ENCODE measurements at regions not wholly inside any gene's neighbourhood (a gene's known extent, or its start where the extent isn't known, plus 50 kb on each side); places are given as distances from the start of the nearest gene placed in this dataset.

GRCh38 chr18:71754246-71754645 is 789.9 kb downstream of the CBLN2 start:
- DNase-seq (ENCODE audit: low spot score): no peak

- no peak for DNase-seq (ENCODE audit: low spot score)
These were observed 800.5 kb downstream of the CBLN2 start for GRCh38 chr18:71743634-71744033.

GRCh38 chr18:71729611-71730010 is 814.5 kb downstream of the CBLN2 start:
- no peak for DNase-seq (ENCODE audit: low spot score)

- DNase-seq (ENCODE audit: low spot score): no peak
These were observed 816.2 kb downstream of the CBLN2 start for GRCh38 chr18:71727909-71728308.

- no peak for DNase-seq (ENCODE audit: low spot score)
These were observed 818.9 kb downstream of the CBLN2 start for GRCh38 chr18:71725256-71725655.

GRCh38 chr18:71707985-71708500 is 836.1 kb downstream of the CBLN2 start:
- no peak for DNase-seq (ENCODE audit: low spot score)

- DNase-seq (ENCODE audit: low spot score): no peak
These were observed 836.7 kb downstream of the CBLN2 start for GRCh38 chr18:71707400-71707799.

- DNase-seq (ENCODE audit: low spot score): no peak
These were observed 854.6 kb downstream of the CBLN2 start for GRCh38 chr18:71689416-71690160.

GRCh38 chr18:71682591-71682990 is 861.6 kb downstream of the CBLN2 start:
- no peak for DNase-seq (ENCODE audit: low spot score)

- DNase-seq (ENCODE audit: low spot score): no peak
These were observed 866.0 kb downstream of the CBLN2 start for GRCh38 chr18:71678144-71678543.

GRCh38 chr18:71673954-71674353 is 870.2 kb downstream of the CBLN2 start:
- DNase-seq (ENCODE audit: low spot score): no peak

- no peak for DNase-seq (ENCODE audit: low spot score)
These were observed 870.6 kb downstream of the CBLN2 start for GRCh38 chr18:71673498-71673897.

- no peak for DNase-seq (ENCODE audit: low spot score)
These were observed 877.7 kb downstream of the CBLN2 start for GRCh38 chr18:71666481-71666880.

- DNase-seq (ENCODE audit: low spot score): no peak
These were observed 879.0 kb downstream of the CBLN2 start for GRCh38 chr18:71665131-71665530.

GRCh38 chr18:71643822-71644221 is 900.3 kb downstream of the CBLN2 start:
- no peak for DNase-seq (ENCODE audit: low spot score)

- no peak for DNase-seq (ENCODE audit: low spot score)
These were observed 913.4 kb downstream of the CBLN2 start for GRCh38 chr18:71630696-71631095.

GRCh38 chr18:71625556-71626090 is 918.5 kb downstream of the CBLN2 start:
- DNase-seq (ENCODE audit: low spot score): no peak

- DNase-seq (ENCODE audit: low spot score): no peak
These were observed 945.8 kb downstream of the CBLN2 start for GRCh38 chr18:71598374-71598773.

GRCh38 chr18:71597219-71597618 is 946.9 kb downstream of the CBLN2 start:
- no peak for DNase-seq (ENCODE audit: low spot score)

GRCh38 chr18:71583252-71583651 is 960.9 kb downstream of the CBLN2 start:
- DNase-seq (ENCODE audit: low spot score): no peak

- no peak for DNase-seq (ENCODE audit: low spot score)
These were observed 989.5 kb downstream of the CBLN2 start for GRCh38 chr18:71554686-71555085.

GRCh38 chr18:71541643-71542042 is 1002.5 kb downstream of the CBLN2 start:
- DNase-seq (ENCODE audit: low spot score): no peak

- DNase-seq (ENCODE audit: low spot score): no peak
These were observed 1014.3 kb downstream of the CBLN2 start for GRCh38 chr18:71529703-71530303.
